ENCODE measurements at regions not wholly inside any gene's neighbourhood (a gene's known extent, or its start where the extent isn't known, plus 50 kb on each side); places are given as distances from the start of the nearest gene placed in this dataset.

- ATAC-seq: no peak
- no peak overlapping the region for H3K27ac ChIP-seq (ENCODE audit: low read depth)
- no peak overlapping the region for H3K4me2 ChIP-seq
- H3K4me3 ChIP-seq: no peak overlapping the region
- no peaks in the 10 kb centered on the region for H4K20me1 ChIP-seq (replicated peaks; ENCODE audit: insufficient read depth)
- Mint-ChIP-seq H3K4me3 (no peak overlapping the region), H3K27ac (no peak overlapping the region), H3K27me3 (ENCODE audit: insufficient read depth, low read depth, poor library complexity) (peaks cover 1% of the 10 kb centered on the region), H3K4me1 (no peaks in the 10 kb centered on the region), H3K9me3 (peaks cover 6% of the 10 kb centered on the region; the same call in 2 of the 3 replicates), H3K36me3 (ENCODE audit: low read depth) (no peaks in the 10 kb centered on the region)
- H2AFZ ChIP-seq: no peak overlapping the region
- no peak for DNase-seq (ENCODE audit: low spot score)
- H3K27me3 ChIP-seq (ENCODE audit: insufficient read depth): no peaks in the 10 kb centered on the region
- no peaks in the 10 kb centered on the region for H3F3A ChIP-seq (replicated peaks; ENCODE audit: low read depth)
- no peaks in the 10 kb centered on the region; the same call in 1 of the 2 replicates for H3K9me2 ChIP-seq (ENCODE audit: insufficient read depth)
- H3K79me2 ChIP-seq (replicated peaks; ENCODE audit: insufficient read depth): no peaks in the 10 kb centered on the region
- H3K36me3 ChIP-seq (ENCODE audit: insufficient read depth): no peaks in the 10 kb centered on the region
- no peak for TF ChIP-seq POLR2AphosphoS5 (IDR thresholded peaks at IDR 0.05; ENCODE audit: low read depth)
- no peak for TF ChIP-seq NANOG (IDR thresholded peaks at IDR 0.05; ENCODE audit: borderline replicate concordance)
- no peak for TF ChIP-seq CREB1 (CRISPR knock-in tag; IDR thresholded peaks at IDR 0.05; ENCODE audit: low read depth)
- no peak for TF ChIP-seq ZNF331 (CRISPR knock-in tag; IDR thresholded peaks at IDR 0.05; ENCODE audit: low read depth)
- no peak for TF ChIP-seq JUNB (IDR thresholded peaks at IDR 0.05; ENCODE audit: unreplicated experiment)
- H3K4me1 ChIP-seq (ENCODE audit: insufficient read depth): no peaks in the 10 kb centered on the region
These were observed 393.1 kb downstream of the TAF11L14 start for GRCh38 chr5:18027241-18027867.

DNA sequence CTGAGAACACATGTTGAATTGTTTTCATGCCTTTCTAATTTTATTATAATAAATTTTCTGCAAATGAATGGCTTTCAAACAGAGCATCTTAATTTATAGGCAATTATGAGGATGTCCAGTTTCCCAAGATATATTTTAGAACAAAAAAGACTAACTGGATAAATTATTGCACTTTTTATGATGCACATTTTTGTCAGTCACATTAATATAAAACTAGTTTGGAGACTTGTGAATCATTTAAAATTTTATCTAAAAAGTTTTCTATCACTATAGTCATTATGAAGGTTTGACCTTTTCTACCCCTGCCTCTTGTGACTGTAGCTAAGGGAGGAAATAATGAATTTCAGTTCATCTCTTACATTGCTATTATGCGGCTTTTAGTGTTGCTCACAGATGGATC lies 393.8 kb downstream of the TAF11L14 start:
- Histone ChIP-seq H3K36me3 (ENCODE audit: insufficient read depth) (no peaks in the 10 kb centered on the region), H3K9me2 (ENCODE audit: insufficient read depth) (no peaks in the 10 kb centered on the region; the same call in 1 of the 2 replicates), H3K27me3 (ENCODE audit: insufficient read depth) (no peaks in the 10 kb centered on the region), H4K20me1 (replicated peaks; ENCODE audit: insufficient read depth) (no peaks in the 10 kb centered on the region), H3K4me2 (no peak overlapping the region), H3F3A (replicated peaks; ENCODE audit: low read depth) (no peaks in the 10 kb centered on the region), H2AFZ (no peak overlapping the region), H3K27ac (ENCODE audit: low read depth) (no peak overlapping the region), H3K4me3 (no peak overlapping the region), H3K79me2 (replicated peaks; ENCODE audit: insufficient read depth) (no peaks in the 10 kb centered on the region), H3K4me1 (ENCODE audit: insufficient read depth) (no peaks in the 10 kb centered on the region)
- Mint-ChIP-seq H3K27me3 (ENCODE audit: insufficient read depth, low read depth, poor library complexity) (peaks cover 1% of the 10 kb centered on the region), H3K9me3 (peaks cover 6% of the 10 kb centered on the region; the same call in 2 of the 3 replicates), H3K27ac (no peak overlapping the region), H3K4me1 (no peaks in the 10 kb centered on the region), H3K4me3 (no peak overlapping the region), H3K36me3 (ENCODE audit: low read depth) (no peaks in the 10 kb centered on the region)
- no peak for DNase-seq (ENCODE audit: low spot score)
- no peak for ATAC-seq
- TF ChIP-seq ZNF331 (CRISPR knock-in tag; IDR thresholded peaks at IDR 0.05; ENCODE audit: low read depth): no peak
- no peak for TF ChIP-seq CREB1 (CRISPR knock-in tag; IDR thresholded peaks at IDR 0.05; ENCODE audit: low read depth)
- TF ChIP-seq, protein P1, sequence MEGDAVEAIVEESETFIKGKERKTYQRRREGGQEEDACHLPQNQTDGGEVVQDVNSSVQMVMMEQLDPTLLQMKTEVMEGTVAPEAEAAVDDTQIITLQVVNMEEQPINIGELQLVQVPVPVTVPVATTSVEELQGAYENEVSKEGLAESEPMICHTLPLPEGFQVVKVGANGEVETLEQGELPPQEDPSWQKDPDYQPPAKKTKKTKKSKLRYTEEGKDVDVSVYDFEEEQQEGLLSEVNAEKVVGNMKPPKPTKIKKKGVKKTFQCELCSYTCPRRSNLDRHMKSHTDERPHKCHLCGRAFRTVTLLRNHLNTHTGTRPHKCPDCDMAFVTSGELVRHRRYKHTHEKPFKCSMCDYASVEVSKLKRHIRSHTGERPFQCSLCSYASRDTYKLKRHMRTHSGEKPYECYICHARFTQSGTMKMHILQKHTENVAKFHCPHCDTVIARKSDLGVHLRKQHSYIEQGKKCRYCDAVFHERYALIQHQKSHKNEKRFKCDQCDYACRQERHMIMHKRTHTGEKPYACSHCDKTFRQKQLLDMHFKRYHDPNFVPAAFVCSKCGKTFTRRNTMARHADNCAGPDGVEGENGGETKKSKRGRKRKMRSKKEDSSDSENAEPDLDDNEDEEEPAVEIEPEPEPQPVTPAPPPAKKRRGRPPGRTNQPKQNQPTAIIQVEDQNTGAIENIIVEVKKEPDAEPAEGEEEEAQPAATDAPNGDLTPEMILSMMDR (conservative IDR thresholded peaks at IDR 0.05; ENCODE audit: low read depth in 2 of 2): no peak
- TF ChIP-seq, protein P2, sequence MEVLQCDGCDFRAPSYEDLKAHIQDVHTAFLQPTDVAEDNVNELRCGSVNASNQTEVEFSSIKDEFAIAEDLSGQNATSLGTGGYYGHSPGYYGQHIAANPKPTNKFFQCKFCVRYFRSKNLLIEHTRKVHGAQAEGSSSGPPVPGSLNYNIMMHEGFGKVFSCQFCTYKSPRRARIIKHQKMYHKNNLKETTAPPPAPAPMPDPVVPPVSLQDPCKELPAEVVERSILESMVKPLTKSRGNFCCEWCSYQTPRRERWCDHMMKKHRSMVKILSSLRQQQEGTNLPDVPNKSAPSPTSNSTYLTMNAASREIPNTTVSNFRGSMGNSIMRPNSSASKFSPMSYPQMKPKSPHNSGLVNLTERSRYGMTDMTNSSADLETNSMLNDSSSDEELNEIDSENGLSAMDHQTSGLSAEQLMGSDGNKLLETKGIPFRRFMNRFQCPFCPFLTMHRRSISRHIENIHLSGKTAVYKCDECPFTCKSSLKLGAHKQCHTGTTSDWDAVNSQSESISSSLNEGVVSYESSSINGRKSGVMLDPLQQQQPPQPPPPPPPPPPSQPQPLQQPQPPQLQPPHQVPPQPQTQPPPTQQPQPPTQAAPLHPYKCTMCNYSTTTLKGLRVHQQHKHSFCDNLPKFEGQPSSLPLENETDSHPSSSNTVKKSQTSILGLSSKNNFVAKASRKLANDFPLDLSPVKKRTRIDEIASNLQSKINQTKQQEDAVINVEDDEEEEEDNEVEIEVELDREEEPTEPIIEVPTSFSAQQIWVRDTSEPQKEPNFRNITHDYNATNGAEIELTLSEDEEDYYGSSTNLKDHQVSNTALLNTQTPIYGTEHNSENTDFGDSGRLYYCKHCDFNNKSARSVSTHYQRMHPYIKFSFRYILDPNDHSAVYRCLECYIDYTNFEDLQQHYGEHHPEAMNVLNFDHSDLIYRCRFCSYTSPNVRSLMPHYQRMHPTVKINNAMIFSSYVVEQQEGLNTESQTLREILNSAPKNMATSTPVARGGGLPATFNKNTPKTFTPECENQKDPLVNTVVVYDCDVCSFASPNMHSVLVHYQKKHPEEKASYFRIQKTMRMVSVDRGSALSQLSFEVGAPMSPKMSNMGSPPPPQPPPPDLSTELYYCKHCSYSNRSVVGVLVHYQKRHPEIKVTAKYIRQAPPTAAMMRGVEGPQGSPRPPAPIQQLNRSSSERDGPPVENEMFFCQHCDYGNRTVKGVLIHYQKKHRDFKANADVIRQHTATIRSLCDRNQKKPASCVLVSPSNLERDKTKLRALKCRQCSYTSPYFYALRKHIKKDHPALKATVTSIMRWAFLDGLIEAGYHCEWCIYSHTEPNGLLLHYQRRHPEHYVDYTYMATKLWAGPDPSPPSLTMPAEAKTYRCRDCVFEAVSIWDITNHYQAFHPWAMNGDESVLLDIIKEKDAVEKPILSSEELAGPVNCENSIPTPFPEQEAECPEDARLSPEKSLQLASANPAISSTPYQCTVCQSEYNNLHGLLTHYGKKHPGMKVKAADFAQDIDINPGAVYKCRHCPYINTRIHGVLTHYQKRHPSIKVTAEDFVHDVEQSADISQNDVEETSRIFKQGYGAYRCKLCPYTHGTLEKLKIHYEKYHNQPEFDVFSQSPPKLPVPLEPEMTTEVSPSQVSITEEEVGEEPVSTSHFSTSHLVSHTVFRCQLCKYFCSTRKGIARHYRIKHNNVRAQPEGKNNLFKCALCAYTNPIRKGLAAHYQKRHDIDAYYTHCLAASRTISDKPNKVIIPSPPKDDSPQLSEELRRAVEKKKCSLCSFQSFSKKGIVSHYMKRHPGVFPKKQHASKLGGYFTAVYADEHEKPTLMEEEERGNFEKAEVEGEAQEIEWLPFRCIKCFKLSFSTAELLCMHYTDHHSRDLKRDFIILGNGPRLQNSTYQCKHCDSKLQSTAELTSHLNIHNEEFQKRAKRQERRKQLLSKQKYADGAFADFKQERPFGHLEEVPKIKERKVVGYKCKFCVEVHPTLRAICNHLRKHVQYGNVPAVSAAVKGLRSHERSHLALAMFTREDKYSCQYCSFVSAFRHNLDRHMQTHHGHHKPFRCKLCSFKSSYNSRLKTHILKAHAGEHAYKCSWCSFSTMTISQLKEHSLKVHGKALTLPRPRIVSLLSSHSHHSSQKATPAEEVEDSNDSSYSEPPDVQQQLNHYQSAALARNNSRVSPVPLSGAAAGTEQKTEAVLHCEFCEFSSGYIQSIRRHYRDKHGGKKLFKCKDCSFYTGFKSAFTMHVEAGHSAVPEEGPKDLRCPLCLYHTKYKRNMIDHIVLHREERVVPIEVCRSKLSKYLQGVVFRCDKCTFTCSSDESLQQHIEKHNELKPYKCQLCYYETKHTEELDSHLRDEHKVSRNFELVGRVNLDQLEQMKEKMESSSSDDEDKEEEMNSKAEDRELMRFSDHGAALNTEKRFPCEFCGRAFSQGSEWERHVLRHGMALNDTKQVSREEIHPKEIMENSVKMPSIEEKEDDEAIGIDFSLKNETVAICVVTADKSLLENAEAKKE (CRISPR knock-in tag; IDR thresholded peaks at IDR 0.05): no peak
- TF ChIP-seq ZNF114 (CRISPR knock-in tag; IDR thresholded peaks at IDR 0.05): no peak
- no peak for TF ChIP-seq EZH2phosphoT487 (IDR thresholded peaks at IDR 0.05; ENCODE audit: unreplicated experiment)
- TF ChIP-seq, protein P3, sequence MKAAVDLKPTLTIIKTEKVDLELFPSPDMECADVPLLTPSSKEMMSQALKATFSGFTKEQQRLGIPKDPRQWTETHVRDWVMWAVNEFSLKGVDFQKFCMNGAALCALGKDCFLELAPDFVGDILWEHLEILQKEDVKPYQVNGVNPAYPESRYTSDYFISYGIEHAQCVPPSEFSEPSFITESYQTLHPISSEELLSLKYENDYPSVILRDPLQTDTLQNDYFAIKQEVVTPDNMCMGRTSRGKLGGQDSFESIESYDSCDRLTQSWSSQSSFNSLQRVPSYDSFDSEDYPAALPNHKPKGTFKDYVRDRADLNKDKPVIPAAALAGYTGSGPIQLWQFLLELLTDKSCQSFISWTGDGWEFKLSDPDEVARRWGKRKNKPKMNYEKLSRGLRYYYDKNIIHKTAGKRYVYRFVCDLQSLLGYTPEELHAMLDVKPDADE (IDR thresholded peaks at IDR 0.05): no peak
- TF ChIP-seq EZH2 (IDR thresholded peaks at IDR 0.05; ENCODE audit: low read depth, unreplicated experiment): no peak
- TF ChIP-seq JUNB (IDR thresholded peaks at IDR 0.05; ENCODE audit: unreplicated experiment): no peak
- no peak for TF ChIP-seq NANOG (IDR thresholded peaks at IDR 0.05; ENCODE audit: borderline replicate concordance)
